GM12874 (cell line): ENCODE measurements at regions not wholly inside any gene's neighbourhood (a gene's known extent, or its start where the extent isn't known, plus 50 kb on each side); places are given as distances from the start of the nearest gene placed in this dataset.

ENCODE experiments used
- CTCF ChIP-seq: IDR thresholded peaks from 2 replicates; pipeline ENCODE4 v1.5.1; 2011; ENCODE audit warnings: low read depth, mild to moderate bottlenecking, control low read depth, low read length, moderate library complexity; ENCODE audit not compliant: insufficient read depth

DNA sequence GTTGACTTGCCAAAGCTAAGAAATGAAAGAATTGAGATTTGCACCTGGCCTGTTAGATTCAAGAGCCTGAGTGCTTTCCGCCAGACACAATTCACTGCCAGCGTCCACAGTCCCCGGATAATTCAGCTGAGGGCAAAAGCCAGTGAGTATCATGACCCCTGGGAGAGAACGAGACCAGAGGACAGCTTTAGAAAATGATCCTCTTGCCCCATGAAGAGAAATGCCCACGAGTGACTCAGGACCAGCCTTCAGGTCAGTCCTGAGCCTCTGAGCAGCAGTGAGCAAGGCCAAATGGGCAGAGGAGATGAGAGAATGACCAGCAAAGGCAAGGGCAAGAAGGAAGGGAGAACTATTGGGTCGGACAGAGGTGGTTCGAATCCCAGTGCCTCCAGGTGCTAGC lies 273.5 kb downstream of the FAM43A start:
- TF ChIP-seq CTCF = no peak

GRCh38 chr3:194960446-194961032 lies 274.9 kb downstream of the FAM43A start:
- no peak for TF ChIP-seq CTCF

GRCh38 chr3:194961149-194961548 lies 275.5 kb downstream of the FAM43A start:
- TF ChIP-seq CTCF = no peak

DNA sequence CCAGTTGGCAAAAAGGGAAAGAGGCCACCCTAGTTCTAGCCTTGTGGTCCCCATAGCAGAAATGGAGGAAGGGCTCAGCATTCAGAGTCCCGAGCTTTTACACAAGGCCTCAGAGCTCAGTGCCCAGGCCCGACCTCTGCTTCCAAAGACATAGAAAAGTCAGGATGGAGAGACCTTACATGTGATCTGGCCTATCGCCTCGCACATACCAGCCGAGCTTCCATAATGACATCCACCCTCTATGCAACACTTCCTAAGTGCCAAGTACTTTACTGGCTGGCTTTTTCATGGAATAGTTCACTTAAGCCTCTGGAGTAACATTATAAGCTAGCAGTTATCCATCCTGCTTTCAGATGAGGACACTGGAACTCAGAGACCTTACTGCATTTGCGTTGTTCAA lies 275.9 kb downstream of the FAM43A start:
- TF ChIP-seq CTCF = no peak

DNA sequence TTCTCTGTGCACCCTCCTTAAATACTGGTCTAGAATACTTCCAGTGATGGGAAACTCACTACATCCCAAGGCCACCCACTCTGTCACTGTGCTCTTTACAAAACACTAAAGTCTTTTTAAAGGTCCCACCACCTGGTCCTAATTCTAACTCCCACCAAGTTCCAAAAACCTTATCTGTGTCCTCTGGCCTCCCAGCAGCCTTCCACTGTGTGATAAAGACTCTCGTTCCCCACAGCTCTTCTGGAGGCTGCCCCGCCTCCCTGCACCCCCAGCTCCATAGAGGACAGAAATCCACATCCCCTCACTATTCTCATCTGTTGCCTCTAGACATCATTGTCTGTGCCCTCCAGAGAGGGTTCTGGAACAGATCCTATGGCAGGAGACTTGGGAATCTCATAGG lies 276.4 kb downstream of the FAM43A start:
- TF ChIP-seq CTCF = no peak

DNA sequence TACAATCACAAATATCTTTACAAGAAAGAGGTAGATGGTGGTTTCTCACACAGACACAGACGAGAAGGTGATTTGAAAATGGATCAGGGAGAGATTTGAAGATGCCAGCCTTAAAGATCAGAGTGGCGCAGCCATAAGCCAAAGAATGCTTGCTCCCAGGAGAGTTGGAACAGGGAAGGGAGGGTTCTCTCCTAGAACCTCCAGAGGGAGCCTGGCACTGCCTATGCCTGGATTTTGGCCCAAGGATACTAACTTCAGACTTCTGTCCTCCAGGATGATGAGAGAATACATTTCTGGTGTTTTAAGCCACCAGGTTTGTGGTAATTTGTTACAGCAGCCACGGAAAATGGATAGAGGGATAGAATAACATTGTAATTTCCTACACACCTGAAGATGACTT lies 279.1 kb downstream of the FAM43A start:
- TF ChIP-seq CTCF = no peak

DNA sequence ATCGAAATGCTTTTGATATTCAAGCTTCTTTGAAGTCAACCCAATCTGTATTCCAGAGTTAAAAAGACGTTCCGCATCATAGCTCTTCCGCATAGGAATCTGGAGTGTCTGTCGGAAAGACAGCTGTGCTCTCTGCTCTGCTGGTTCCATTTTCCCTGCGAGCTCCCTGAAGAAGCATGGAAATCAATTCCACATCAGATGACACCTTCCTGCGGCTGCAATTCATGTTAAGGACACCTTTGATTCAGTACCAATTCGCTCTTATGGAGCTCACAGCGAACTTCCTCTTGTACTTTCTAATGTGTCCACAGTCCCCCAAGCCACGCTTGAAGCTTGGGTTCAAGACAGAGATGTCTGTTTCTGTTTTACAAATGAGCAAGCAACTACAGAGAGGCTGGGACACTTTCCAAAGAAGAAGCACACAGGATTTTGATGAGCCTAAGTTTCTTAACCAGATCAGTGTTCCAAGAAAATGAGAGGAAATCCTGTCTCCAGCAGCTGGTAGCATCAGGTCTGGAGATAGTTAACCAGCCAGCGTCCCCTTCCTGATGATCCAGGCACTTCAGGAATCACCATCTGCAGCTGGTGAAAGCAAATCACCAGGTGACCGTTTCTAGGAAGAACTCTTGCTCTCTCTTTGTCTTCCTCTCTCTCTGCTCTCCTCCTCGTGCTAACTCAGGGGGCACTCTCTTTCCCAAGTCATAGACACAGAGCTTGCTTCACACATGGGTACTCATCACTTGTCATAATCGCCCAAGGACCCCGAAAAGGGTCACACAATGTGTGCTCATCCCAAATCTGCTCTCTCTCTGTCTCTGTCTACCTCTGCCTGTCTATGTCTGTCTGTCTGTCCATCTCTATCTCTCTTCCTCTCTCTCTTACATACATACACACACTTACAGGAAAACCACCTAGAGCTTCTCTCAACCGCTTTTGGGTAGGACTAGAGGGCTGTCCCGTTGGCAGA lies 281.8 kb downstream of the FAM43A start:
- TF ChIP-seq CTCF = no peak
